ENCODE measurements at regions not wholly inside any gene's neighbourhood (a gene's known extent, or its start where the extent isn't known, plus 50 kb on each side); places are given as distances from the start of the nearest gene placed in this dataset.
"Not testable (repeated sequence)": the region's sequence is repeated elsewhere in the genome, so short reads cannot be mapped to it uniquely, and the experiment has no call there.

DNA sequence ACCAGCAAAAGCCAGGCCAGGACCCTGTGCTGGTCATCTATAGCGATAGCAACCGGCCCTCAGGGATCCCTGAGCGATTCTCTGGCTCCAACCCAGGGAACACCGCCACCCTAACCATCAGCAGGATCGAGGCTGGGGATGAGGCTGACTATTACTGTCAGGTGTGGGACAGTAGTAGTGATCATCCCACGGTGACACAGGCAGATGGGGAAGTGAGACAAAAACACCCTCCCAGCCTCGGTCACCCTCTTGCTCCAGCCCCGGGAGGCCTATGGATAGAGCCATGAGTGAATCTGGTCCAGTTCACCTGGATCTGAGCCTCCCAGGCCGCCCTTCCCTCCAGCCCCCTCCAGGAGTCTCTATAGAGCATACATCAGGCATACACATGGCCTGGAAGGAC lies 115.2 kb upstream of the IGLL5 start:
- TF ChIP-seq, protein P1, sequence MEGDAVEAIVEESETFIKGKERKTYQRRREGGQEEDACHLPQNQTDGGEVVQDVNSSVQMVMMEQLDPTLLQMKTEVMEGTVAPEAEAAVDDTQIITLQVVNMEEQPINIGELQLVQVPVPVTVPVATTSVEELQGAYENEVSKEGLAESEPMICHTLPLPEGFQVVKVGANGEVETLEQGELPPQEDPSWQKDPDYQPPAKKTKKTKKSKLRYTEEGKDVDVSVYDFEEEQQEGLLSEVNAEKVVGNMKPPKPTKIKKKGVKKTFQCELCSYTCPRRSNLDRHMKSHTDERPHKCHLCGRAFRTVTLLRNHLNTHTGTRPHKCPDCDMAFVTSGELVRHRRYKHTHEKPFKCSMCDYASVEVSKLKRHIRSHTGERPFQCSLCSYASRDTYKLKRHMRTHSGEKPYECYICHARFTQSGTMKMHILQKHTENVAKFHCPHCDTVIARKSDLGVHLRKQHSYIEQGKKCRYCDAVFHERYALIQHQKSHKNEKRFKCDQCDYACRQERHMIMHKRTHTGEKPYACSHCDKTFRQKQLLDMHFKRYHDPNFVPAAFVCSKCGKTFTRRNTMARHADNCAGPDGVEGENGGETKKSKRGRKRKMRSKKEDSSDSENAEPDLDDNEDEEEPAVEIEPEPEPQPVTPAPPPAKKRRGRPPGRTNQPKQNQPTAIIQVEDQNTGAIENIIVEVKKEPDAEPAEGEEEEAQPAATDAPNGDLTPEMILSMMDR (IDR thresholded peaks at IDR 0.05; ENCODE audit: low read depth, low read length): no peak
- in situ Hi-C loops (cut with HindIII; ENCODE audit: low sequenced_read_pairs): no loop called here

DNA sequence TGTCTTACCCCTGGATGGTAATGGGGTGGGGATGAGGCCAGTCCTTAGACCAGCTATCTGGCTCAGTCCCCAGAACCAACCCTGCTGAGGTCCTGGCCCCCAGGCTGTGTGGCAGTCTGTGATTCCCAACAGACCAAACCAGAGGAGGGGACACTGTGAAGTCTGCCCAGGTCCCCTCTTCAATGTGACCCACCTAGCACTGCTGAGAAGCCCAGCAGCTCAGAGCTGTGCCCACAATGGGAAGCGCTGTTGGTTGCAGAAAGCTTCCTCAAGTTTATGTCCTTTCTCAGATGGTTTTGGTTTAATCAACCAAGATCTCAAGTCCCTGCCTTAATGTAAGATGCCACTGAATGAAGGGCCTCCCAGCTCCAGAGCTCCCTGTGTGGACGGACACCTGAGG lies 114.7 kb upstream of the IGLL5 start:
- TF ChIP-seq, protein P1 (IDR thresholded peaks at IDR 0.05; ENCODE audit: low read depth, low read length): no peak
- no peak overlapping the region for H3K4me3 ChIP-seq (ENCODE audit: low read depth, low read length)
- no peak for DNase-seq (ENCODE audit: low read depth, low spot score)
- in situ Hi-C loops (cut with HindIII; ENCODE audit: low sequenced_read_pairs): no loop called here

More for the DNA sequence above, 115.2 kb upstream of the IGLL5 start:
- no peak overlapping the region for H3K4me3 ChIP-seq (ENCODE audit: low read depth, low read length)
- no peak for DNase-seq (ENCODE audit: low read depth, low spot score)

DNA sequence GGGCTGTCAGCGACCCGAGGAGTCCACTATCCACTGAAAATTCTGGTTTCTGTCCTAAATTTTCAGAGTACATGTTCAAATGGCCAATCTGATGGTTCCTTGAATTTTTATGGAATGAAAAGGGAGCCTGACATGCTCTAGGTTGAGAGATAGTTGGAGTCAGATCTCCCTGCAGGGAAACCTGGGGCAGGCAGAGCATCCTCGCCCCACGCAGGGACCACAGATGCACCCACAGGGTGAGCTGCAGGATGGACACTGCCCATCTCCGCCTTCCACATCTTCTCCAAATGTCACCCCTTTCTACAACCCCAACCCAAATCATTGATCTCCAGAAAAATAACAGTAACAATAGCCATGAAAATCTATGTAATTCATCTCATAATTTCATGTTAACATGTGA lies 114.2 kb upstream of the IGLL5 start:
- TF ChIP-seq, protein P1 (IDR thresholded peaks at IDR 0.05; ENCODE audit: low read depth, low read length): no peak
- in situ Hi-C loops (cut with HindIII; ENCODE audit: low sequenced_read_pairs): no loop called here
- no peak overlapping the region for H3K4me3 ChIP-seq (ENCODE audit: low read depth, low read length)
- no peak for DNase-seq (ENCODE audit: low read depth, low spot score)

DNA sequence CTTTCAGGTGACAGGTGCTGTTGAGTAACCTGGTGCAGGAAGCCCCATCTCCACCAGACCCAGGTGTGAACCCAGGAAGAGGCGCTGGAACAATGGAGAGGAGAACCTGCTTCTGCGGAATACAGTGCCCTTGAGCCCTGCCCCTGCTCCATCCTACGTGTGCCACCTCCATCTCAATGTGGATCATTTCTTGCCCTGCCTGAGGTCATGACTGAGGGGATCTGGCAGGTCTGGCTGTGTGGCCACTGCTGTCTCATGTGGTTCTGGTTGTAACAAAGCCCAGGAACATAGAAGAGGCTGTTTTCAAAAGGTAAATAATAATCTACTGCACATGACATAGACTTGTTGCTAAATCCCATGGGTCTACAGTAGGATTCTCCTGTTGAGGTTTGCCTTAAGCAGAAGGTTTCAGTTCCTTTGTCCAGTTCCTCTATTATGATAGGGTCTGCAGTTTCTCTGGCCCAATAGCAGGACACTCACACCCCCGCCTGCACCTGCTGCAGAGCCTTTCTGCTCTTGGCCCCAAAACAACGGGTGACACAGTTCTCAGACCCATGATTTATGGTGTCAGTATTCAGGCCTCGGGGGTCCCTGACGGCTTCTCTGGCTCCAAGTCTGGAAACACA lies 113.5 kb upstream of the IGLL5 start:
- TF ChIP-seq, protein P1 (IDR thresholded peaks at IDR 0.05; ENCODE audit: low read depth, low read length): no peak
- no peak for DNase-seq (ENCODE audit: low read depth, low spot score)
- H3K4me3 ChIP-seq (ENCODE audit: low read depth, low read length): no peak overlapping the region
- in situ Hi-C loops (cut with HindIII; ENCODE audit: low sequenced_read_pairs): no loop called here

DNA sequence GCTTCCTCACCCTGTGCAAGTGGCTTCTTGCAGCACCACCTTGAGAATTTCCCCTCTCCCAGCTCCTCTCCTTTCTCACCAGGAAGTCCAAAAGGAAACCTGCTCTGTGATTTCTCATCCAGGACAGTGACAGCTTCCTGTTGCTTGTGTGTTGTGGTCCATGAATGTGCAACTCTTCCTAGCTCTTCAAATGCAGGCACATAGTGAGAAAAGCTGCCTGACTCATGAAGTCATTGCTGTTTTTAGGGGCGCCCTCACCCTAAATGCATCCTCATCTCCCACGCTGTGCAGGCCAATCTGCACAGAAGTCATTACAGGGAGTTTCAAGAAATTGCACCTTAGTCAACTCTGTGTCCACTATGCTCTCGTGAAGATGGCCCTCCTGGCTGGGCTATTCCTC lies 112.9 kb upstream of the IGLL5 start:
- H3K4me3 ChIP-seq (ENCODE audit: low read depth, low read length); DNase-seq (ENCODE audit: low read depth, low spot score); in situ Hi-C loops (cut with HindIII; ENCODE audit: low sequenced_read_pairs): not testable (repeated sequence)

DNA sequence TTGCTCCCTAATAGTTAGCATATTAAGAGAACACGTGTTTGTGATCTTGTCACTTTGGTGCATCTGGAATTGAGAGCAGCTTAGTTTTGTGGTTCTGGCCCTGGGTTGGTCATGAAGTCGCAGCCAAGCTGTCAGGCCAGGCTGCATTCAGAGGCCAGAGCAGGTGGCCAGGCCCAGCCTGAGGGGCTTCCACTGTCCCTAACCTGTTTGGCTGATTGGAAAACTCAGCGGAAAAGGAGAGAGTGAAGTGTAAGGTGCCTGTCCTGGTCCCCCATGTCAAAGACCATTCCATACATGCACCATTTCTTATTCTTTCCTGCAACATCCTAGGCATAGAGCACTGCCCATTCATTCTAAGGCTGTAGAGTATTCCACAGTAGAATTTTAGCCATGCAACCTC lies 111.5 kb upstream of the IGLL5 start:
- in situ Hi-C loops (cut with HindIII; ENCODE audit: low sequenced_read_pairs): no loop called here
- TF ChIP-seq, protein P1 (IDR thresholded peaks at IDR 0.05; ENCODE audit: low read depth, low read length): no peak
- DNase-seq (ENCODE audit: low read depth, low spot score): no peak
- no peak overlapping the region for H3K4me3 ChIP-seq (ENCODE audit: low read depth, low read length)

DNA sequence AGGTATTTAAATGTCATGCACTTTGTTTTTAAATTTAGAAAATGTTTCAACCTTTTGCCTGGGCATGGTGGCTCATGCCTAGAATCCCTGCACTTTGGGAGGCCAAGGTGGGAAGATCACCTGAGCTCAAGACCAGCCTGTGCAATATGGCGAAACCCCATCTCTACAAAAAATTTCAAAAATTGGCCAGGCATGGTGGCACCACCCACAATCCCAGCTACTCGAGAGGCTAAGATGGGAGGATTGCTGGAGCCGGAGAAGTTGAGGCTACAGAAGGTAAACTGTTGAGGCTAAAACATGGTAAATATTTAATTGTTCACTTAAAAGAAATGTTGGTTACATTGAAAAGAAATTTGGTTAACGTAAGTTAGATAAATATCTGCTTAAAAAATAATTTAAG lies 108.4 kb upstream of the IGLL5 start:
- in situ Hi-C loops (cut with HindIII; ENCODE audit: low sequenced_read_pairs): no loop called here
- TF ChIP-seq, protein P1 (IDR thresholded peaks at IDR 0.05; ENCODE audit: low read depth, low read length): no peak
- H3K4me3 ChIP-seq (ENCODE audit: low read depth, low read length): no peak overlapping the region
- no peak for DNase-seq (ENCODE audit: low read depth, low spot score)
